GM12874 (cell line): ENCODE measurements at regions not wholly inside any gene's neighbourhood (a gene's known extent, or its start where the extent isn't known, plus 50 kb on each side); places are given as distances from the start of the nearest gene placed in this dataset.

ENCODE experiments used
- CTCF ChIP-seq: IDR thresholded peaks from 2 replicates; pipeline ENCODE4 v1.5.1; 2011; ENCODE audit warnings: low read depth, mild to moderate bottlenecking, control low read depth, low read length, moderate library complexity; ENCODE audit not compliant: insufficient read depth

GRCh38 chr9:27625751-27626150 is 52.5 kb upstream of the C9orf72 start:
- TF ChIP-seq CTCF = no peak

GRCh38 chr9:27626244-27627187 is 53.2 kb upstream of the C9orf72 start:
- no peak for TF ChIP-seq CTCF

- TF ChIP-seq CTCF = no peak
Measured at GRCh38 chr9:27627188-27627564, 53.9 kb upstream of the C9orf72 start.

- TF ChIP-seq CTCF = no peak
Measured at GRCh38 chr9:27628311-27628710, 55.0 kb upstream of the C9orf72 start.

- no peak for TF ChIP-seq CTCF
Measured at GRCh38 chr9:27629425-27629824, 56.1 kb upstream of the C9orf72 start.

GRCh38 chr9:27632254-27632653 is 59.0 kb upstream of the C9orf72 start:
- no peak for TF ChIP-seq CTCF

- no peak for TF ChIP-seq CTCF
Measured at GRCh38 chr9:27633764-27634163, 60.5 kb upstream of the C9orf72 start.
